HG02970 (cell line): ENCODE measurements at regions not wholly inside any gene's neighbourhood (a gene's known extent, or its start where the extent isn't known, plus 50 kb on each side); places are given as distances from the start of the nearest gene placed in this dataset.

Experiments
- ATAC-seq: cut with Tn5 transposase; IDR thresholded peaks from one replicate; pipeline ENCODE4 v1.9.1; 2021; ENCODE audit warnings: mild to moderate bottlenecking, moderate library complexity, moderate number of reproducible peaks; ENCODE audit not compliant: unreplicated experiment, low FRiP score

- ATAC-seq: no peak
Measured at GRCh38 chr21:16007943-16008342, 278.2 kb downstream of the USP25 start.

- no peak for ATAC-seq
Measured at GRCh38 chr21:16011719-16012118, 281.9 kb downstream of the USP25 start.

- no peak for ATAC-seq
Measured at GRCh38 chr21:16013570-16013969, 283.8 kb downstream of the USP25 start.

GRCh38 chr21:16020878-16021277 lies 291.1 kb downstream of the USP25 start:
- ATAC-seq: no peak

- no peak for ATAC-seq
Measured at GRCh38 chr21:16022116-16022515, 292.3 kb downstream of the USP25 start.

- no peak for ATAC-seq
Measured at GRCh38 chr21:16022921-16023320, 293.1 kb downstream of the USP25 start.

- no peak for ATAC-seq
Measured at GRCh38 chr21:16028142-16028541, 298.4 kb downstream of the USP25 start.

GRCh38 chr21:16028941-16029464 lies 299.2 kb downstream of the USP25 start:
- ATAC-seq: no peak

- ATAC-seq: no peak
Measured at GRCh38 chr21:16033193-16033592, 303.4 kb downstream of the USP25 start.

- ATAC-seq: no peak
Measured at GRCh38 chr21:16034446-16035190, 304.8 kb downstream of the USP25 start.

- no peak for ATAC-seq
Measured at GRCh38 chr21:16037421-16037955, 307.7 kb downstream of the USP25 start.

- ATAC-seq: no peak
Measured at GRCh38 chr21:16040601-16041000, 310.8 kb downstream of the USP25 start.

- ATAC-seq: no peak
Measured at GRCh38 chr21:16044676-16045075, 314.9 kb downstream of the USP25 start.

- no peak for ATAC-seq
Measured at GRCh38 chr21:16046656-16047330, 317.0 kb downstream of the USP25 start.

- ATAC-seq: no peak
Measured at GRCh38 chr21:16047904-16048303, 318.1 kb downstream of the USP25 start.

GRCh38 chr21:16055014-16055413 lies 325.2 kb downstream of the USP25 start:
- no peak for ATAC-seq

- no peak for ATAC-seq
Measured at GRCh38 chr21:16058896-16059295, 329.1 kb downstream of the USP25 start.

GRCh38 chr21:16059981-16060380 lies 330.2 kb downstream of the USP25 start:
- ATAC-seq: no peak

GRCh38 chr21:16061194-16061593 lies 331.4 kb downstream of the USP25 start:
- ATAC-seq: no peak

GRCh38 chr21:16069178-16070112 lies 339.7 kb downstream of the USP25 start:
- no peak for ATAC-seq
